ENCODE measurements at regions not wholly inside any gene's neighbourhood (a gene's known extent, or its start where the extent isn't known, plus 50 kb on each side); places are given as distances from the start of the nearest gene placed in this dataset.

DNA sequence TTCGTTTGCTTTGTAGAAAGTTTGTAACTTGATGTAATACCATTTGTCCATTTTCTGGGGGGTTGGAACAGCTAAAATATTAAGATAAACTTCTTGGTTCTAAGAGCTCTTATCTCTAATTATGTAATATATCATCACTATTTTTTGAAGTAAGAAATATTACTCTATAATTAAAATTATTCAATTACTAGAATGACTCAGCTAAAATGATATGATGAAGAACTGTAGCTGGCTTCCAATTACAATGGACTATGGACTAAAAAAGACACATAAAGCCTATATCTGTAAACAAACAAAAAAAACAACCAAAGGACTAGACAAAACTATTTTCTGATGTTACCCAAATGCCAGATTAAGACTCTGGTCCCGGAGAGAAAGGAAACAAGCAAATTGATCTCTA, 569.4 kb downstream of the PCDH18 start:
- Histone ChIP-seq H3K36me3 (ENCODE audit: control insufficient read depth, insufficient read depth, low read length) (no peaks in the 10 kb centered on the region), H3K27ac (ENCODE audit: low read length) (no peak overlapping the region), H3K4me1 (ENCODE audit: control insufficient read depth, insufficient read depth, low read length) (no peaks in the 10 kb centered on the region), H3K27me3 (ENCODE audit: control insufficient read depth, insufficient read depth, low read length) (no peaks in the 10 kb centered on the region), H3K4me3 (ENCODE audit: low read depth in 2 of 2, low read length in 2 of 2) (no peak overlapping the region), H3K9me3 (ENCODE audit: control insufficient read depth, insufficient read depth, low read depth, low read length) (no peaks in the 10 kb centered on the region)
- intact Hi-C loops (cut with micrococcal nuclease; ENCODE audit: unreplicated experiment) (no loop called here), in situ Hi-C loops (cut with HindIII; ENCODE audit: low pct_unique_long_range_greater_than_20kb, low sequenced_read_pairs) (no loop called here)
- no peak for TF ChIP-seq TCF7L2 (IDR thresholded peaks at IDR 0.05; ENCODE audit: low read depth, low read length)
- no peak for TF ChIP-seq POLR2AphosphoS5 (IDR thresholded peaks at IDR 0.05; ENCODE audit: low read depth, low read length)
- no peak for TF ChIP-seq SIN3A (IDR thresholded peaks at IDR 0.05; ENCODE audit: borderline replicate concordance, insufficient read depth, low read depth, low read length)
- TF ChIP-seq, protein P1, sequence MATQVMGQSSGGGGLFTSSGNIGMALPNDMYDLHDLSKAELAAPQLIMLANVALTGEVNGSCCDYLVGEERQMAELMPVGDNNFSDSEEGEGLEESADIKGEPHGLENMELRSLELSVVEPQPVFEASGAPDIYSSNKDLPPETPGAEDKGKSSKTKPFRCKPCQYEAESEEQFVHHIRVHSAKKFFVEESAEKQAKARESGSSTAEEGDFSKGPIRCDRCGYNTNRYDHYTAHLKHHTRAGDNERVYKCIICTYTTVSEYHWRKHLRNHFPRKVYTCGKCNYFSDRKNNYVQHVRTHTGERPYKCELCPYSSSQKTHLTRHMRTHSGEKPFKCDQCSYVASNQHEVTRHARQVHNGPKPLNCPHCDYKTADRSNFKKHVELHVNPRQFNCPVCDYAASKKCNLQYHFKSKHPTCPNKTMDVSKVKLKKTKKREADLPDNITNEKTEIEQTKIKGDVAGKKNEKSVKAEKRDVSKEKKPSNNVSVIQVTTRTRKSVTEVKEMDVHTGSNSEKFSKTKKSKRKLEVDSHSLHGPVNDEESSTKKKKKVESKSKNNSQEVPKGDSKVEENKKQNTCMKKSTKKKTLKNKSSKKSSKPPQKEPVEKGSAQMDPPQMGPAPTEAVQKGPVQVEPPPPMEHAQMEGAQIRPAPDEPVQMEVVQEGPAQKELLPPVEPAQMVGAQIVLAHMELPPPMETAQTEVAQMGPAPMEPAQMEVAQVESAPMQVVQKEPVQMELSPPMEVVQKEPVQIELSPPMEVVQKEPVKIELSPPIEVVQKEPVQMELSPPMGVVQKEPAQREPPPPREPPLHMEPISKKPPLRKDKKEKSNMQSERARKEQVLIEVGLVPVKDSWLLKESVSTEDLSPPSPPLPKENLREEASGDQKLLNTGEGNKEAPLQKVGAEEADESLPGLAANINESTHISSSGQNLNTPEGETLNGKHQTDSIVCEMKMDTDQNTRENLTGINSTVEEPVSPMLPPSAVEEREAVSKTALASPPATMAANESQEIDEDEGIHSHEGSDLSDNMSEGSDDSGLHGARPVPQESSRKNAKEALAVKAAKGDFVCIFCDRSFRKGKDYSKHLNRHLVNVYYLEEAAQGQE (IDR thresholded peaks at IDR 0.05; ENCODE audit: insufficient read depth in 1 of 2, low read depth in 2 of 2, low read length in 1 of 2): no peak
- TF ChIP-seq CTCF (IDR thresholded peaks at IDR 0.05): no peak
- no TSS peak for BruUV-seq (replicated peaks)
- DNase-seq (ENCODE audit: low read depth, low spot score): no peak
- ChIA-PET CTCF (no interaction called here), POLR2A (no interaction called here)
- ATAC-seq: no peak

- in situ Hi-C loops (cut with HindIII; ENCODE audit: low pct_unique_long_range_greater_than_20kb, low sequenced_read_pairs): no loop called here
- Histone ChIP-seq H3K27ac (ENCODE audit: low read length) (no peak overlapping the region), H3K4me1 (ENCODE audit: control insufficient read depth, insufficient read depth, low read length) (no peaks in the 10 kb centered on the region), H3K36me3 (ENCODE audit: control insufficient read depth, insufficient read depth, low read length) (no peaks in the 10 kb centered on the region), H3K4me3 (ENCODE audit: low read depth in 2 of 2, low read length in 2 of 2) (no peak overlapping the region), H3K9me3 (ENCODE audit: control insufficient read depth, insufficient read depth, low read depth, low read length) (no peaks in the 10 kb centered on the region; the same call in 1 of the 2 replicates), H3K27me3 (ENCODE audit: control insufficient read depth, insufficient read depth, low read length) (no peaks in the 10 kb centered on the region)
- intact Hi-C loops (cut with micrococcal nuclease; ENCODE audit: unreplicated experiment): no loop called here
- ChIA-PET POLR2A (no interaction called here), CTCF (no interaction called here)
- ATAC-seq (no peak), DNase-seq (ENCODE audit: low read depth, low spot score) (no peak)
- TF ChIP-seq TCF7L2 (IDR thresholded peaks at IDR 0.05; ENCODE audit: low read depth, low read length) (no peak), CTCF (IDR thresholded peaks at IDR 0.05) (no peak), POLR2AphosphoS5 (IDR thresholded peaks at IDR 0.05; ENCODE audit: low read depth, low read length) (no peak), SIN3A (IDR thresholded peaks at IDR 0.05; ENCODE audit: borderline replicate concordance, insufficient read depth, low read depth, low read length) (no peak)
- TF ChIP-seq, protein P1 (IDR thresholded peaks at IDR 0.05; ENCODE audit: insufficient read depth in 1 of 2, low read depth in 2 of 2, low read length in 1 of 2): no peak
- BruUV-seq (replicated peaks): no TSS peak
Measured at GRCh38 chr4:136946307-136946907, 585.9 kb downstream of the PCDH18 start.

Measured in Panc1 (cell line).